ENCODE measurements at regions not wholly inside any gene's neighbourhood (a gene's known extent, or its start where the extent isn't known, plus 50 kb on each side); places are given as distances from the start of the nearest gene placed in this dataset.

- TF ChIP-seq ZNF609 (CRISPR knock-in tag; IDR thresholded peaks at IDR 0.05; ENCODE audit: borderline replicate concordance) (no peak), ZMYM2 (CRISPR knock-in tag; IDR thresholded peaks at IDR 0.05) (no peak)
Measured at GRCh38 chr1:221089273-221089672, 210.0 kb downstream of the HLX start (continued).

GRCh38 chr1:221089803-221090202 lies 210.6 kb downstream of the HLX start:
- intact Hi-C loops (cut with micrococcal nuclease; ENCODE audit: unreplicated experiment) = no loop called here
- CTCF ChIA-PET (ENCODE audit: low intra/inter-chr PET ratio, low total read pairs) = no interaction called here
- H3K27ac ChIP-seq (ENCODE audit: extremely low read length, insufficient read depth, low read length) = no peak overlapping the region

More at GRCh38 chr1:221089803-221090202, 210.6 kb downstream of the HLX start:
- ATAC-seq = no peak
- no peaks in the 10 kb centered on the region for H3K9me3 ChIP-seq (ENCODE audit: low read length)
- no peaks in the 10 kb centered on the region for H4K20me1 ChIP-seq (ENCODE audit: insufficient read depth, low read length)
- 0% methylated on average over 1 of the region's 1 CpG for WGBS (ENCODE audit: low lambda C conversion rate)
- no peak overlapping the region for H3K4me2 ChIP-seq (ENCODE audit: low read depth, low read length)
- H3K4me3 ChIP-seq (replicated peaks in 1 of 3; ENCODE audit: insufficient read depth in 1 of 3, low read depth in 2 of 3, low read length in 3 of 3) = no peak overlapping the region
- POLR2A ChIA-PET = no interaction called here
- no peak overlapping the region for H2AFZ ChIP-seq (ENCODE audit: low read length)
- TF ChIP-seq ZNF761 (CRISPR knock-in tag; conservative IDR thresholded peaks at IDR 0.05) (no peak), HMG20B (CRISPR knock-in tag; conservative IDR thresholded peaks at IDR 0.05) (no peak), EHMT2 (IDR thresholded peaks at IDR 0.05; ENCODE audit: borderline replicate concordance, low read depth, low read length) (no peak), ZNF446 (CRISPR knock-in tag; IDR thresholded peaks at IDR 0.05) (no peak), ZNF580 (CRISPR knock-in tag; IDR thresholded peaks at IDR 0.05; ENCODE audit: borderline replicate concordance, low read depth) (no peak)
- in situ Hi-C loops (cut with HindIII; ENCODE audit: extremely low pct_ligation_motif_present, low pct_unique_long_range_greater_than_20kb) = no loop called here
- H3K27me3 ChIP-seq (ENCODE audit: control insufficient read depth in 1 of 2, insufficient read depth in 2 of 2, low read length in 2 of 2) = no peaks in the 10 kb centered on the region
- H3K9ac ChIP-seq (ENCODE audit: insufficient read depth, low read depth, low read length) = no peak overlapping the region
- no peak for DNase-seq (ENCODE audit: low spot score)
- no peak for FAIRE-seq
- BruUV-seq (replicated peaks) = no TSS peak
- H3K4me1 ChIP-seq (ENCODE audit: insufficient read depth, low read length) = no peaks in the 10 kb centered on the region
- no peaks in the 10 kb centered on the region for H3K79me2 ChIP-seq (ENCODE audit: insufficient read depth, low read length)
- H3K36me3 ChIP-seq (replicated peaks in 1 of 2; ENCODE audit: control insufficient read depth in 1 of 2, insufficient read depth in 2 of 2, low read length in 2 of 2) = no peaks in the 10 kb centered on the region

All from HepG2 (cell line).